NB4 (cell line): ENCODE measurements at regions not wholly inside any gene's neighbourhood (a gene's known extent, or its start where the extent isn't known, plus 50 kb on each side); places are given as distances from the start of the nearest gene placed in this dataset.
"Not testable (repeated sequence)": the region's sequence is repeated elsewhere in the genome, so short reads cannot be mapped to it uniquely, and the experiment has no call there.

Experiments used
- DNase-seq: peaks from one replicate; pipeline ENCODE4 v3.0.0; 2010; ENCODE audit warnings: low read depth
- H3K4me3 ChIP-seq: one replicate; pipeline ENCODE4 v1.5.1; 2011; ENCODE audit warnings: mild to moderate bottlenecking, low read depth, low read length, moderate library complexity
- CTCF ChIP-seq: IDR thresholded peaks from one replicate; pipeline ENCODE4 v1.5.1; 2012; ENCODE audit warnings: low read depth, low read length
- MAX ChIP-seq: IDR thresholded peaks from 2 replicates; pipeline ENCODE4 v1.6.1; 2011; ENCODE audit warnings: low read depth, low read length
- MYC ChIP-seq: IDR thresholded peaks from 2 replicates; pipeline ENCODE4 v1.6.1; 2011; ENCODE audit warnings: low read depth, low read length
- POLR2A ChIP-seq: IDR thresholded peaks from 2 replicates; pipeline ENCODE4 v1.6.1; 2011; ENCODE audit warnings: mild to moderate bottlenecking; ENCODE audit not compliant: insufficient read length; ENCODE audit errors: extremely low read depth

GRCh38 chr10:23630376-23630775 is 191.5 kb downstream of the OTUD1 start:
- no peak overlapping the region for H3K4me3 ChIP-seq
- DNase-seq: no peak

GRCh38 chr10:23630885-23631284 is 192.0 kb downstream of the OTUD1 start:
- no peak for DNase-seq
- TF ChIP-seq MYC: no peak
- TF ChIP-seq MAX: no peak
- TF ChIP-seq POLR2A: no peak
- no peak for TF ChIP-seq CTCF
- H3K4me3 ChIP-seq: no peak overlapping the region

More at GRCh38 chr10:23630376-23630775, 191.5 kb downstream of the OTUD1 start:
- TF ChIP-seq POLR2A (no peak), CTCF (no peak), MYC (no peak), MAX (no peak)

- no peak for TF ChIP-seq MAX
- TF ChIP-seq CTCF: no peak
- no peak for TF ChIP-seq POLR2A
- no peak for TF ChIP-seq MYC
- no peak overlapping the region for H3K4me3 ChIP-seq
- DNase-seq: peak; percentile 28
Observed at GRCh38 chr10:23643111-23643780, 204.4 kb downstream of the OTUD1 start.

GRCh38 chr10:23648618-23649017 is 209.7 kb downstream of the OTUD1 start:
- DNase-seq: no peak
- H3K4me3 ChIP-seq: no peak overlapping the region
- no peak for TF ChIP-seq CTCF
- no peak for TF ChIP-seq MYC
- no peak for TF ChIP-seq MAX
- no peak for TF ChIP-seq POLR2A

GRCh38 chr10:23656735-23657134 is 217.9 kb downstream of the OTUD1 start:
- TF ChIP-seq CTCF (peak; percentile 44), MAX (no peak)
- peak; percentile 25 for DNase-seq
- no peak overlapping the region for H3K4me3 ChIP-seq

- H3K4me3 ChIP-seq: no peak overlapping the region
- no peak for TF ChIP-seq MAX
- TF ChIP-seq POLR2A: no peak
- no peak for TF ChIP-seq CTCF
- no peak for TF ChIP-seq MYC
- no peak for DNase-seq
Observed at GRCh38 chr10:23657677-23658076, 218.8 kb downstream of the OTUD1 start.

GRCh38 chr10:23671866-23672265 is 233.0 kb downstream of the OTUD1 start:
- DNase-seq, H3K4me3 ChIP-seq: not testable (repeated sequence)
